HepG2 (cell line): ENCODE measurements at regions not wholly inside any gene's neighbourhood (a gene's known extent, or its start where the extent isn't known, plus 50 kb on each side); places are given as distances from the start of the nearest gene placed in this dataset.

Source experiments
- ATM ChIP-seq: fragments of 450-650 bp; IDR thresholded peaks from 2 replicates; pipeline ENCODE4 v1.7.1; 2017; ENCODE audit warnings: mild to moderate bottlenecking, borderline replicate concordance
- E2F1 ChIP-seq: sonication (generic); formaldehyde crosslinking; IDR thresholded peaks from 2 replicates; pipeline ENCODE4 v1.5.0; 2020; ENCODE audit warnings: missing genetic modification reagents
- HOXD1 ChIP-seq: sonication (generic); formaldehyde crosslinking; IDR thresholded peaks from 2 replicates; pipeline ENCODE4 v1.5.0; 2020; ENCODE audit warnings: missing genetic modification reagents
- KLF15 ChIP-seq: sonication (generic); formaldehyde crosslinking; IDR thresholded peaks from 2 replicates; pipeline ENCODE4 v1.8.1; 2023; ENCODE audit warnings: borderline replicate concordance, mild to moderate bottlenecking, inconsistent platforms, missing genetic modification reagents, mixed read lengths
- MTERF4 ChIP-seq: sonication (generic); formaldehyde crosslinking; IDR thresholded peaks from 2 replicates; pipeline ENCODE4 v1.8.0; 2023; ENCODE audit warnings: mild to moderate bottlenecking, missing genetic modification reagents
- SMARCC2 ChIP-seq: fragments of 450-650 bp; IDR thresholded peaks from 2 replicates; pipeline ENCODE4 v1.6.1; 2017; ENCODE audit warnings: antibody characterized with exemption, mild to moderate bottlenecking
- YEATS2 ChIP-seq: sonication (generic); formaldehyde crosslinking; IDR thresholded peaks from 2 replicates; pipeline ENCODE4 v1.4.0; 2020; ENCODE audit warnings: missing genetic modification reagents, borderline replicate concordance
- ZFP36L1 ChIP-seq: sonication (generic); formaldehyde crosslinking; IDR thresholded peaks from 2 replicates; pipeline ENCODE4 v1.8.0; 2022; ENCODE audit warnings: mild to moderate bottlenecking, missing genetic modification reagents, moderate library complexity
- ZNF17 ChIP-seq: sonication (generic); formaldehyde crosslinking; IDR thresholded peaks from 2 replicates; pipeline ENCODE4 v1.5.0; 2020; ENCODE audit warnings: mild to moderate bottlenecking, missing genetic modification reagents
- ZNF326 ChIP-seq: sonication (generic); formaldehyde crosslinking; IDR thresholded peaks from 2 replicates; pipeline ENCODE4 v1.4.0; 2020; ENCODE audit warnings: missing genetic modification reagents, borderline replicate concordance
- ZNF503 ChIP-seq: sonication (generic); formaldehyde crosslinking; IDR thresholded peaks from 2 replicates; pipeline ENCODE4 v1.4.0; 2020; ENCODE audit warnings: missing genetic modification reagents
- ZNF510 ChIP-seq: sonication (generic); formaldehyde crosslinking; IDR thresholded peaks from 2 replicates; pipeline ENCODE4 v1.4.0; 2020; ENCODE audit warnings: low read depth, mild to moderate bottlenecking, missing genetic modification reagents
- ZNF513 ChIP-seq: sonication (generic); formaldehyde crosslinking; conservative IDR thresholded peaks from 2 replicates; pipeline ENCODE4 v1.5.0; 2020; ENCODE audit warnings: missing genetic modification reagents
- ZNF543 ChIP-seq: sonication (generic); formaldehyde crosslinking; IDR thresholded peaks from 2 replicates; pipeline ENCODE4 v1.4.0; 2020; ENCODE audit warnings: mild to moderate bottlenecking, missing genetic modification reagents
- ZNF576 ChIP-seq: sonication (generic); formaldehyde crosslinking; IDR thresholded peaks from 2 replicates; pipeline ENCODE4 v1.4.0; 2020; ENCODE audit warnings: mild to moderate bottlenecking, missing genetic modification reagents
- ZNF609 ChIP-seq: sonication (generic); formaldehyde crosslinking; IDR thresholded peaks from 2 replicates; pipeline ENCODE4 v1.4.0; 2020; ENCODE audit warnings: mild to moderate bottlenecking, missing genetic modification reagents, borderline replicate concordance
- ZNF737 ChIP-seq: sonication (generic); formaldehyde crosslinking; IDR thresholded peaks from 2 replicates; pipeline ENCODE4 v1.5.0; 2020; ENCODE audit warnings: missing genetic modification reagents, mild to moderate bottlenecking, borderline replicate concordance
- ZSCAN22 ChIP-seq: sonication (generic); formaldehyde crosslinking; IDR thresholded peaks from 2 replicates; pipeline ENCODE4 v1.4.0; 2020; ENCODE audit warnings: mild to moderate bottlenecking, missing genetic modification reagents

- TF ChIP-seq ZNF576 (CRISPR knock-in tag), result no peak
- peak; percentile 94 for TF ChIP-seq MTERF4 (CRISPR knock-in tag)
- TF ChIP-seq ZNF326 (CRISPR knock-in tag), result no peak
- TF ChIP-seq ZNF737 (CRISPR knock-in tag), result no peak
- 0 out of 2 replicates have a peak, but pooled peaks have one; percentile 26 for TF ChIP-seq ZNF543
- TF ChIP-seq KLF15, result no peak
- no peak for TF ChIP-seq ZSCAN22
- peak; percentile 16; the same call in 1 of the 2 replicates for TF ChIP-seq ZFP36L1 (CRISPR knock-in tag)
- TF ChIP-seq HOXD1 (CRISPR knock-in tag), result peak; percentile 64; the same call in 1 of the 2 replicates
- no peak for TF ChIP-seq ZNF17
- TF ChIP-seq ZNF510 (CRISPR knock-in tag), result no peak
- TF ChIP-seq ZNF513, result no peak
- no peak for TF ChIP-seq ATM
- no peak for TF ChIP-seq E2F1 (CRISPR knock-in tag)
- TF ChIP-seq ZNF503 (CRISPR knock-in tag), result peak; percentile 86
- no peak for TF ChIP-seq SMARCC2
- TF ChIP-seq ZNF609, result peak; percentile 86
- TF ChIP-seq YEATS2 (CRISPR knock-in tag), result peak; percentile 69; the same call in 1 of the 2 replicates
Measured at GRCh38 chr2:16196687-16197503, 256.5 kb downstream of the MYCN start (continued).
